DMS53 (cell line): ENCODE measurements at regions not wholly inside any gene's neighbourhood (a gene's known extent, or its start where the extent isn't known, plus 50 kb on each side); places are given as distances from the start of the nearest gene placed in this dataset.

Source experiments
- DNase-seq: peaks from one replicate; lab custom pipeline; 2025; lab: John Stamatoyannopoulos, UW

- peak; percentile 75 for DNase-seq
Measured at GRCh38 chr5:96245140-96246091, 187.6 kb downstream of the PCSK1 start.

- DNase-seq = no peak
Measured at GRCh38 chr5:96244696-96245095, 188.4 kb downstream of the PCSK1 start.

GRCh38 chr5:96243862-96244261, 189.2 kb downstream of the PCSK1 start:
- no peak for DNase-seq

GRCh38 chr5:96243203-96243602, 189.8 kb downstream of the PCSK1 start:
- no peak for DNase-seq

GRCh38 chr5:96242571-96242970, 190.5 kb downstream of the PCSK1 start:
- no peak for DNase-seq

- DNase-seq = no peak
Measured at GRCh38 chr5:96236831-96237230, 196.2 kb downstream of the PCSK1 start.

- no peak for DNase-seq
Measured at GRCh38 chr5:96236051-96236450, 197.0 kb downstream of the PCSK1 start.

DNA sequence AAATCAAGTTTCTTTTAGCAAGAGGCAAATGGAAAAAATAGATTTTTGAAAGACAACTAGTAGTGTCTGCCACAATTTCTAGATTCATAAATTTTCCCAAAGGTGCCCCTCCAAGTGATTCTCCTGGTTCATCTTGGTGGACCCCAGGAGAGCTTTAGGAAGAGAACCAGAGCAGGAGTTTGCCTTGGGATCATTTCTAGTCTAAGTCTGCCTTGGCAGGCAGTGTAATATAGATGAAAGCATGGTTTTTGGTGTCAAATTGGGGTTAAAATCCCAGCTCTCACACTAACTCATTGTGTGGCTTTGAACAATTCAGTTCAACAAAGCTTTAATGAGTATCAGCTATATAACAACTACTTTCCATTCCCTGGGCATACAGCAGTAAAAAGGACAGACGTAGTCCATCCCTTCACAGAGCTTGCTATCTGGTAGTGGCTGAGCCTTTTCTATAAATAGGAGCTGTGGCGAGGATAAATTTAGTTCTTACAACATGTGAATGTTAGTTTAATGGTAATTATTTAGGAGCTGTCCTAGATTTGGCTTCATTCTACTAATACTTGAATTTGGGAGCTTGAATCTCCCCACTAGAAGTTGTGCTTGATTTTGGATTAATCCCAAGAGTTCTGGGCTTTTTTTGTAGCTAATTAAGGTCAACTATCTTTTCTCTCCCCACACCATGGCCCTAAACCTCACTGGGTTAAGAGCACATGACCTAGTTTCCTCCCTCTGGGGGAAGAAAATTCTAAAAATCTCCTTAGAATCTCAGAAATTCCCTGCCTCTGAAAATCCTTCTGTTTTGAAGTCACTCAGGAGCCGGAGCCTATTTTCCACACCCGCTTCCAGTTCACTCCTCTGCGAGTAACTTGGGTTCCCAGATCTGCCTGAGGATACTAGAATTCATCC, 197.8 kb downstream of the PCSK1 start:
- no peak for DNase-seq

GRCh38 chr5:96232602-96233001, 200.4 kb downstream of the PCSK1 start:
- no peak for DNase-seq

DNA sequence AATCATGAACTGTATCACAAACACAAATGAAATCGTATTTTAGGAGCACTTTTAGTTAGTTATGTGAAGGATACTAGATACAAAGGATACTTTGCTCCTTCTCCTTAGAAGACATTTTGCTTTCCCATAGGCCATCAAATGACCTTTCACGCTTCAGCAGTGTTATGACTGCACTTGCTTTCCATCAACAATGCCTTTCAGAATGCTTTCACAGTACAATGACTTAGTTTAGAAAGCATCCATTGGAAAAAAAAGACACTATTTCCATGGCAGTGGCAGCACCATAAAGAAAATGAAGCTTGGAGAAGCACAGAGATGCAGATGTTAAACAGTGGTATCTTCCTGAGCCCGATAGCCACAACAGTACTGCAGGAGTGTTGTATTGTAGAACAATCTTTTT, 203.9 kb downstream of the PCSK1 start:
- no peak for DNase-seq

DNA sequence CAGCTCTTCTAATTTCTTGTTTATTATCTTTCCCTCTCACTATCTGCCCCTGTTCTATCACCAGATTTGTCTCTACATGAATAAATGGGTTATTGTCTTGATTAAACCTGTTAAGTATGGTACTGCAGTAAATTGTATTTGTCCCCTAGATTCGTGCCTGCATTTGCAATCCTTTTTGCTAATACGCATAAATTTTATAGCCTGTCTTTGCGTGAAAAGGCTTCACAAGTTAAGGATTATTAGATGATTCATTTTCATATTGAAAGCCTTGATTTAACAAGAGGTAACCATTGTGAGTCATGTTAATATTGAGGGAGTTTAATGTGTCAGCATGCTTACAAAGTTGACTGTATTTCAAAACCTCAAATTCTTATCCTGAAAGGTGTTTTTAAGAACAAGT, 204.6 kb downstream of the PCSK1 start:
- no peak for DNase-seq

GRCh38 chr5:96227957-96228356, 205.1 kb downstream of the PCSK1 start:
- DNase-seq = no peak

DNA sequence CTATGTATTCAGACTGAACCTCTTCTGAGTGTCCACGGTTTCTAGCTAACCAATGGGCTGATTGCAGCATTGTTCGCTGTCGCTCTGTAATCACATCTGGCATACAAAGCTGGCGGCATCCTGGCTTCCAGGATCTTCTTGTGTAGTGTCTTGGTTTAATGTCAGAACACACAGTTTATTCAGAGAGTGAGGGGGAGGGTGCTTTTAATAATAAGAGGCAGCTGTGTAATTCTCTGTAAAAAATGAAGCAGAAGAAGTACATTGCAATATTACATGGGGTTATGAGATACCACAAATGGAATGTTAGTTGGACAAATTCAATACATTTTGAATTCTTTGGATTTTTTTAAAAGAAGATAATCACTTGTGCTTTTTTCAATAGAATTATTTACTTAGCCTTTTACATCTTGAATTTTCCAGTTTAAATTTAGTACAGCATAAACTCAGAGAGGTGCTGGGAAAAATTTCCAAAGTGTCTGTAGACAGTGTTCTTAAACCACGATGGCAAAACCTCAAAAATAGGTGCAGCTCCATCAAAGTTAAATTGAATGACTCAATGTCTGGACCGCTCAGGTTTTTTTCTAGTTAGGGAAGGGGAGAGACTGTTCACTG, 206.0 kb downstream of the PCSK1 start:
- no peak for DNase-seq

- DNase-seq = no peak
Measured at GRCh38 chr5:96222129-96222528, 210.9 kb downstream of the PCSK1 start.

GRCh38 chr5:96220610-96221390, 212.2 kb downstream of the PCSK1 start:
- DNase-seq = no peak

DNA sequence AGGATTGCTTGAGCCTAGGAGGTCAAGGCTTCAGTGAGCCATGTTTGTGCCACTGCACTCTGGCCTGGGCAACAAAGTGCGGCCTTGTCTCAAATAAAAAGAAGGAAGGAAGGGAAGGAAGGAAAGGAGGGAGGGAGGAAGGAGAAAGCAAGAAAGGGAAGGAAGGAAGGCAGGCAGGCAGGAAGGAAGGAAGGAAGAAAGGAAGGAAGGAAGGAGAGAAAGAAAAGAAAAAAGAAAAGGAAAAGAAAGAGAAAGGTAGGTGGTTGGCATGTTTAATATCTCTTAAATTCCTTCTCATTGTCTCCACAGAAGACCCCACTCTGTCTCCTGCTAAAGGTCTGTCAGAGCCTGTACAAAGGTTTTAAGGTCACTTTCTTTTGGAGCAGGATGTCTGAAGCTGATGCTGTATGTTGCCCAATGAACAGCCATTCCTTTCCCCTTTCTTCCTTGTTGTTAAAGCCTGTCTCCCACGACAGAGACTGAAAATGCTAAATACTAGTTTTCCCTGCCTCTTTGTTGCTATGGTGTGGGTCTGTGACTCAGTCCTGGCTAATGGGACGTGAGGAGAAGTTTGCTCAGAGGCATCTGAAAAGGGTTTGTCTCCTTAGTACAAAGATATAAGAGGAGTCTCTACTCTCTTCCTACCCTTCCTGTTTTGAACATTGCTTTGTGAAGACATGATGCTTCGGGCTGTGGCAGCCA, 213.3 kb downstream of the PCSK1 start:
- DNase-seq = no peak

- DNase-seq = no peak
Measured at GRCh38 chr5:96218653-96219052, 214.4 kb downstream of the PCSK1 start.

DNA sequence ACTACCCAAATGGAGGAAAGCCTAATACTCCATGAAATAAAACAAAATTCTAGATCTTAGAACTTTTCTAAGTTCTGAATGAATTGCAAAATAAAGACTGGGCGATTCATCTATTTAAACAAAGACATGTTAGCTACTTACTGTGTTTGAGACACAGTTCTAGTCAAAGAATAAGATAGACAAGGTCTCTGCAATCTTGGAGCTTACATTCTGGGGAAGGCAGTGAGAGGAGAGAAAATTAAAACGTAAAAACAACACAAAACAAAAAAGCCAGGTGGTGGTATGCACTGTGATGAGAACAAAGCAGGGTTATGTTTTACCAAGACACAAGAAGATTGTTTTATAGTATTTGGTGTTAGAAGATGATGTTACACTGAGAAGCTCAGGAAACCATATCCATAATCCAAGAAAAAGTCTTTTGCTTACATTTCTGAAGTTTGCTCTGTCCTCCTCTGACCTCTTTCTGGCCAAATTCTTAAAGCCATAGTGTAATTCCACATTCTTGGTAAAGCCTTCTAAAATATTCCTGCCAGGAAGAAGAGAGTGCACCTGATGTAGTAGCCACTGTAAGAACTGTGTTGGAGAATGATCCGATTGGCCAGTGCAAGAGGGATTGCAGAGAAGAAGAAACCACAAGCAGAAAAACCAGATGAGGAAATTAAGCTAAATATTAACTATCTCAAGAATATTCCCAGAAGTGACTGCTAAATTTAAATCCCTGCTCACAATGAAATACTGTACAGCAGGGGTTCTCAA, 218.4 kb downstream of the PCSK1 start:
- peak; percentile 47 for DNase-seq

DNA sequence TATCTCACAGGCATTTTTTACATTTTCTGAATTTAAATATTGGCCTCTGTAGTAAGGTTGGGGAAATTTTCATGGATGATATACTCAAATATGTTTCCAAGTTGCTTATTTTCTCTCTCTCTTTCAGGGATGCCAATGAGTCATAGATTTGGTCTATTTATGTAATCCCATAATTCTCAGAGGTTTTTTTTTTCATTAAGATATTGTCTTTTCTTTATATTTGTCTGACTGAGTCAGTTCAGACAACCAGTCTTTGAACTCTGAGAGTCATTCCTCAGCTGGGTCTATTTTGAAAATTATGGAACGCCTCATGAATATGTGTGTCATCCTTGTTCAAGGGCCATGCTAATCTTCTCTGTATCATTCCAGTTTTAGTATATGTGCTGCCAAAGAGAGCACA, 223.2 kb downstream of the PCSK1 start:
- DNase-seq = no peak

DNA sequence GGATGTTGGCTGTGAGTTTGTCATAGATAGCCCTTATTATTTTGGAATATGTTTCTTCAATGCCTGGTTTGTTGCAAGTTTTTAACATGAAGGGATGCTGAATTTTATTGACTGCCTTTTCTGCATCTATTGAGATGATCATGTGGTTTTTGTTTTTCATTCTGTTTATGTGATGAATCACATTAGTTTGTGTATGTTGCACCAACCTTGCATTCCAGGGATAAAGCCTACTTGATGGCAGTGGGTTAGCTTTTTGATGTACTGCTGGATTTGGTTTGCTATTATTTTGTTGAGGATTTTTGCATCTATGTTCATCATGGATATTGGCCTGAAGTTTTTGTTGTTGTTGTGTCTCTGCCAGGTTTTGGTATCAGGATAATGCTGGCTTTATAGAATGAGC, 225.6 kb downstream of the PCSK1 start:
- peak; percentile 28 for DNase-seq
